ENCODE measurements at regions not wholly inside any gene's neighbourhood (a gene's known extent, or its start where the extent isn't known, plus 50 kb on each side); places are given as distances from the start of the nearest gene placed in this dataset.

DNA sequence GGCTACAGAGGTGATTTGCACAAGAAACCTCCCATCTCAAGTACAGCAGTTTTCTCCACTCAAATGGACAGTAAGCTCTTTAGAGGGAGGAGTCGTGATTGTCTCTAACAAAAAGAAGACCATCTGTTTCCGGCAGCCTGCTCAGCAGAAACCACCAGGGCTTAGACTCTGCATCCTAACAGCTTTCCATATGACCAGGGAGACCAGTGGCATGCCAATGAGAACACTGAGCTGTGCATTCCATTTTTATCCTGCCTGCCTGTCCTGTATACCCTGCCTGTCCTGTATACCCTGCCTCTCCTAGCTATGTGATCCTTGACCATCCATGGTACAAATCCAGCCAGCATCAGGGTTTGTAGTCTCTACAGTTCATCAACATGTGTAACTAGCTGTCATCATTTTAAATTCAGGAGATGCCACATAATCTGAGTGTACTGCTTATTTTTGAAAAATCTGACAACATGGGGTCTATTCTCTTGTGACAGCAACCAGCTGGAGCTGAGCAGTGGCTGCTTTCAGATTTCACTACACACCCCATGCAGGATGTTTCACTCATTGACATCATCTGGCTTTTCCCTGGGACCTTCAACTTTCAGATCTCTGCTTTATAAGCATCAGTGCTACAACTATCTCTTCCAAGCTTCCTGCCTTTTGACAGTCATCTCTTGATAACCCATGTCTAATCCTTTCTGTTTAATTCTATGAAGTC, 50.5 kb upstream of the POU2AF2 start:
- no peak for TF ChIP-seq TCF7L2 (IDR thresholded peaks at IDR 0.05; ENCODE audit: low read depth, low read length)
- TF ChIP-seq, protein P1, sequence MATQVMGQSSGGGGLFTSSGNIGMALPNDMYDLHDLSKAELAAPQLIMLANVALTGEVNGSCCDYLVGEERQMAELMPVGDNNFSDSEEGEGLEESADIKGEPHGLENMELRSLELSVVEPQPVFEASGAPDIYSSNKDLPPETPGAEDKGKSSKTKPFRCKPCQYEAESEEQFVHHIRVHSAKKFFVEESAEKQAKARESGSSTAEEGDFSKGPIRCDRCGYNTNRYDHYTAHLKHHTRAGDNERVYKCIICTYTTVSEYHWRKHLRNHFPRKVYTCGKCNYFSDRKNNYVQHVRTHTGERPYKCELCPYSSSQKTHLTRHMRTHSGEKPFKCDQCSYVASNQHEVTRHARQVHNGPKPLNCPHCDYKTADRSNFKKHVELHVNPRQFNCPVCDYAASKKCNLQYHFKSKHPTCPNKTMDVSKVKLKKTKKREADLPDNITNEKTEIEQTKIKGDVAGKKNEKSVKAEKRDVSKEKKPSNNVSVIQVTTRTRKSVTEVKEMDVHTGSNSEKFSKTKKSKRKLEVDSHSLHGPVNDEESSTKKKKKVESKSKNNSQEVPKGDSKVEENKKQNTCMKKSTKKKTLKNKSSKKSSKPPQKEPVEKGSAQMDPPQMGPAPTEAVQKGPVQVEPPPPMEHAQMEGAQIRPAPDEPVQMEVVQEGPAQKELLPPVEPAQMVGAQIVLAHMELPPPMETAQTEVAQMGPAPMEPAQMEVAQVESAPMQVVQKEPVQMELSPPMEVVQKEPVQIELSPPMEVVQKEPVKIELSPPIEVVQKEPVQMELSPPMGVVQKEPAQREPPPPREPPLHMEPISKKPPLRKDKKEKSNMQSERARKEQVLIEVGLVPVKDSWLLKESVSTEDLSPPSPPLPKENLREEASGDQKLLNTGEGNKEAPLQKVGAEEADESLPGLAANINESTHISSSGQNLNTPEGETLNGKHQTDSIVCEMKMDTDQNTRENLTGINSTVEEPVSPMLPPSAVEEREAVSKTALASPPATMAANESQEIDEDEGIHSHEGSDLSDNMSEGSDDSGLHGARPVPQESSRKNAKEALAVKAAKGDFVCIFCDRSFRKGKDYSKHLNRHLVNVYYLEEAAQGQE (IDR thresholded peaks at IDR 0.05; ENCODE audit: insufficient read depth in 1 of 2, low read depth in 2 of 2, low read length in 1 of 2) = no peak
- TF ChIP-seq POLR2AphosphoS5 (IDR thresholded peaks at IDR 0.05; ENCODE audit: low read depth, low read length) = no peak
- TF ChIP-seq, protein P2, sequence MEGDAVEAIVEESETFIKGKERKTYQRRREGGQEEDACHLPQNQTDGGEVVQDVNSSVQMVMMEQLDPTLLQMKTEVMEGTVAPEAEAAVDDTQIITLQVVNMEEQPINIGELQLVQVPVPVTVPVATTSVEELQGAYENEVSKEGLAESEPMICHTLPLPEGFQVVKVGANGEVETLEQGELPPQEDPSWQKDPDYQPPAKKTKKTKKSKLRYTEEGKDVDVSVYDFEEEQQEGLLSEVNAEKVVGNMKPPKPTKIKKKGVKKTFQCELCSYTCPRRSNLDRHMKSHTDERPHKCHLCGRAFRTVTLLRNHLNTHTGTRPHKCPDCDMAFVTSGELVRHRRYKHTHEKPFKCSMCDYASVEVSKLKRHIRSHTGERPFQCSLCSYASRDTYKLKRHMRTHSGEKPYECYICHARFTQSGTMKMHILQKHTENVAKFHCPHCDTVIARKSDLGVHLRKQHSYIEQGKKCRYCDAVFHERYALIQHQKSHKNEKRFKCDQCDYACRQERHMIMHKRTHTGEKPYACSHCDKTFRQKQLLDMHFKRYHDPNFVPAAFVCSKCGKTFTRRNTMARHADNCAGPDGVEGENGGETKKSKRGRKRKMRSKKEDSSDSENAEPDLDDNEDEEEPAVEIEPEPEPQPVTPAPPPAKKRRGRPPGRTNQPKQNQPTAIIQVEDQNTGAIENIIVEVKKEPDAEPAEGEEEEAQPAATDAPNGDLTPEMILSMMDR (IDR thresholded peaks at IDR 0.05) = no peak
- no peak for TF ChIP-seq SIN3A (IDR thresholded peaks at IDR 0.05; ENCODE audit: borderline replicate concordance, insufficient read depth, low read depth, low read length)
- no peak for ATAC-seq
- Histone ChIP-seq H3K27me3 (ENCODE audit: control insufficient read depth, insufficient read depth, low read length) (no peaks in the 10 kb centered on the region), H3K4me1 (ENCODE audit: control insufficient read depth, insufficient read depth, low read length) (no peaks in the 10 kb centered on the region), H3K9me3 (ENCODE audit: control insufficient read depth, insufficient read depth, low read depth, low read length) (no peaks in the 10 kb centered on the region), H3K4me3 (ENCODE audit: low read depth in 2 of 2, low read length in 2 of 2) (no peak overlapping the region), H3K36me3 (ENCODE audit: control insufficient read depth, insufficient read depth, low read length) (no peaks in the 10 kb centered on the region), H3K27ac (ENCODE audit: low read length) (no peak overlapping the region)
- CTCF ChIA-PET = no interaction called here
- POLR2A ChIA-PET = no interaction called here
- DNase-seq (ENCODE audit: low read depth, low spot score) = no peak
- in situ Hi-C loops (cut with HindIII; ENCODE audit: low pct_unique_long_range_greater_than_20kb, low sequenced_read_pairs) = no loop called here
- BruUV-seq (replicated peaks) = no TSS peak
- intact Hi-C loops (cut with micrococcal nuclease; ENCODE audit: unreplicated experiment) = no loop called here

DNA sequence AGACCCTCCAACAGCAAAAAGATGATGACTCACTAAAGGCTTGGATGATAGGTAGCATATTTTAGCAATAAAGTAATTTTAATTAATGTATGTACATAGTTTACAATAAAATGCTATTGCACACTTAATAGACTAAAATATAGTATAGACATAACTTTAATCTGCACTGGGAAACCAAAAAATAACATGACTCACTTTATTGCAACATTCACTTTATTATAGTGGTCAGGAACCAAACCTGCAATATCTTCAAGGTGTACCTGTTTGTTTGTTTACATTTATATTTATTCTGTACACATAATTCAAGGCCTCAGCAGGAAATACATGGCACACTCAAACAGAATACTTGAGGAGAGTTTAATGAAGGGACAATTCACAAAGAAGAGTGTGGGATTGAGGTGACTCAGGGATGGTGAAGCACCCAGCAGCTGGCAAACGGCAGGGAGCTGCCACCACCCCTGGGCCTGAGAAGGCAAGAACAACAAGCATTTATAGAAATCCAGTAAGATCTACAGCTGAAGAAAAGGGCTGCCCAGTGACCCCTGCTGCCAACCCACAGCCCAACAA, 51.5 kb upstream of the POU2AF2 start:
- ATAC-seq (no peak), DNase-seq (ENCODE audit: low read depth, low spot score) (no peak)
- intact Hi-C loops (cut with micrococcal nuclease; ENCODE audit: unreplicated experiment) = no loop called here
- in situ Hi-C loops (cut with HindIII; ENCODE audit: low pct_unique_long_range_greater_than_20kb, low sequenced_read_pairs) = no loop called here
- POLR2A ChIA-PET = no interaction called here
- no peaks in the 10 kb centered on the region for H3K27me3 ChIP-seq (ENCODE audit: control insufficient read depth, insufficient read depth, low read length)
- CTCF ChIA-PET = no interaction called here
- no peak overlapping the region for H3K27ac ChIP-seq (ENCODE audit: low read length)
- TF ChIP-seq, protein P1 (IDR thresholded peaks at IDR 0.05; ENCODE audit: insufficient read depth in 1 of 2, low read depth in 2 of 2, low read length in 1 of 2) = no peak
- no peak for TF ChIP-seq POLR2AphosphoS5 (IDR thresholded peaks at IDR 0.05; ENCODE audit: low read depth, low read length)
- TF ChIP-seq, protein P2 (IDR thresholded peaks at IDR 0.05) = no peak
- no peak for TF ChIP-seq TCF7L2 (IDR thresholded peaks at IDR 0.05; ENCODE audit: low read depth, low read length)
- TF ChIP-seq SIN3A (IDR thresholded peaks at IDR 0.05; ENCODE audit: borderline replicate concordance, insufficient read depth, low read depth, low read length) = no peak
- no peaks in the 10 kb centered on the region for H3K36me3 ChIP-seq (ENCODE audit: control insufficient read depth, insufficient read depth, low read length)
- H3K4me1 ChIP-seq (ENCODE audit: control insufficient read depth, insufficient read depth, low read length) = no peaks in the 10 kb centered on the region
- BruUV-seq (replicated peaks) = no TSS peak
- H3K9me3 ChIP-seq (ENCODE audit: control insufficient read depth, insufficient read depth, low read depth, low read length) = no peaks in the 10 kb centered on the region
- H3K4me3 ChIP-seq (ENCODE audit: low read depth in 2 of 2, low read length in 2 of 2) = no peak overlapping the region
